CD4-positive, alpha-beta T cell treated with Interleukin-15 for 4 hours (primary cell): ENCODE measurements at regions not wholly inside any gene's neighbourhood (a gene's known extent, or its start where the extent isn't known, plus 50 kb on each side); places are given as distances from the start of the nearest gene placed in this dataset.
"Not testable (repeated sequence)": the region's sequence is repeated elsewhere in the genome, so short reads cannot be mapped to it uniquely, and the experiment has no call there.

Experiments used
- DNase-seq: peaks from one replicate; pipeline ENCODE4 v3.0.0-alpha.2; 2020; ENCODE audit warnings: low spot score

- not testable (repeated sequence) for DNase-seq
Measured at GRCh38 chr2:12024197-12024907, 277.9 kb downstream of the LPIN1 start.

- DNase-seq: no peak
Measured at GRCh38 chr2:12027136-12027535, 280.7 kb downstream of the LPIN1 start.

GRCh38 chr2:12031866-12032265, 285.4 kb downstream of the LPIN1 start:
- no peak for DNase-seq

GRCh38 chr2:12032398-12032797, 286.0 kb downstream of the LPIN1 start:
- DNase-seq: no peak

- DNase-seq: no peak
Measured at GRCh38 chr2:12032975-12033374, 286.5 kb downstream of the LPIN1 start.

GRCh38 chr2:12033494-12033893, 287.1 kb downstream of the LPIN1 start:
- no peak for DNase-seq

GRCh38 chr2:12034382-12034781, 287.9 kb downstream of the LPIN1 start:
- no peak for DNase-seq

- no peak for DNase-seq
Measured at GRCh38 chr2:12035029-12035720, 288.7 kb downstream of the LPIN1 start.

GRCh38 chr2:12035956-12036639, 289.7 kb downstream of the LPIN1 start:
- DNase-seq: no peak

GRCh38 chr2:12036640-12036983, 290.2 kb downstream of the LPIN1 start:
- DNase-seq: peak; percentile 13

GRCh38 chr2:12037301-12037700, 290.9 kb downstream of the LPIN1 start:
- DNase-seq: no peak

GRCh38 chr2:12041236-12041635, 294.8 kb downstream of the LPIN1 start:
- no peak for DNase-seq

- no peak for DNase-seq
Measured at GRCh38 chr2:12043131-12043530, 296.7 kb downstream of the LPIN1 start.

GRCh38 chr2:12044857-12045256, 298.4 kb downstream of the LPIN1 start:
- peak; percentile 38 for DNase-seq

GRCh38 chr2:12045864-12046291, 299.4 kb downstream of the LPIN1 start:
- DNase-seq: no peak

- no peak for DNase-seq
Measured at GRCh38 chr2:12046641-12047040, 300.2 kb downstream of the LPIN1 start.

GRCh38 chr2:12047761-12048160, 301.3 kb downstream of the LPIN1 start:
- no peak for DNase-seq

- DNase-seq: no peak
Measured at GRCh38 chr2:12048550-12048949, 302.1 kb downstream of the LPIN1 start.

- DNase-seq: no peak
Measured at GRCh38 chr2:12050396-12050795, 304.0 kb downstream of the LPIN1 start.

GRCh38 chr2:12051831-12052230, 305.4 kb downstream of the LPIN1 start:
- DNase-seq: no peak

GRCh38 chr2:12052796-12053195, 306.4 kb downstream of the LPIN1 start:
- DNase-seq: no peak

- no peak for DNase-seq
Measured at GRCh38 chr2:12054956-12055618, 308.7 kb downstream of the LPIN1 start.
